CD4-positive, alpha-beta T cell (primary cell): ENCODE measurements at regions not wholly inside any gene's neighbourhood (a gene's known extent, or its start where the extent isn't known, plus 50 kb on each side); places are given as distances from the start of the nearest gene placed in this dataset.

Experiments
- ATAC-seq: fragments of 200-7000 bp; cut with Tn5 transposase; one replicate; pipeline ENCODE4 v1.10.0; 2022; ENCODE audit warnings: mild to moderate bottlenecking; ENCODE audit not compliant: poor library complexity
- CTCF ChIA-PET: fragments of 350-600 bp; sonication (Branson Sonifier 250); formaldehyde crosslinking; loops from one replicate; lab custom pipeline; 2021; ENCODE audit warnings: antibody characterized with exemption, inconsistent platforms; lab: Charles Lee
- POLR2A ChIA-PET: fragments of 350-600 bp; sonication (Branson Sonifier 250); formaldehyde crosslinking; loops from one replicate; lab custom pipeline; 2021; ENCODE audit warnings: antibody characterized with exemption, inconsistent platforms; lab: Charles Lee
- DNase-seq, 14 experiments: peaks; one replicate each; pipeline ENCODE4 v3.0.0-alpha.2; 2013 to 2020; ENCODE audit warnings: mixed read lengths in 2 of 14
- H3K27ac ChIP-seq, 2 donors: one replicate each; pipeline versions ENCODE4 v1.5.1 to v1.7.0; 2013; ENCODE audit warnings: low read length in 2 of 2, low read depth in 1 of 2, mild to moderate bottlenecking in 1 of 2
- H3K27me3 ChIP-seq, 2 experiments: 1 replicate in 1 of 2; 2 replicates in 1 of 2; pipeline versions ENCODE4 v1.6.1 to v1.7.0; 2013; ENCODE audit warnings: low read length in 2 of 2, control low read depth in 1 of 2, mild to moderate bottlenecking in 1 of 2, moderate library complexity in 1 of 2; ENCODE audit not compliant: insufficient read depth in 2 of 2, control insufficient read depth in 1 of 2
- H3K36me3 ChIP-seq: one replicate; pipeline ENCODE4 v1.6.1; 2013; ENCODE audit warnings: low read length, control low read depth; ENCODE audit not compliant: insufficient read depth
- H3K4me1 ChIP-seq: one replicate; pipeline ENCODE4 v1.6.1; 2013; ENCODE audit warnings: low read length, control low read depth; ENCODE audit not compliant: insufficient read depth
- H3K4me3 ChIP-seq: one replicate; pipeline ENCODE4 v1.5.1; 2013; ENCODE audit warnings: mild to moderate bottlenecking, low read length, moderate library complexity
- H3K9me3 ChIP-seq, 2 experiments: 1 replicate in 1 of 2; 2 replicates in 1 of 2; pipeline versions ENCODE4 v1.6.1 to v1.7.0; 2013; ENCODE audit warnings: low read length in 2 of 2, mild to moderate bottlenecking in 2 of 2, control low read depth in 1 of 2, moderate library complexity in 1 of 2; ENCODE audit not compliant: control insufficient read depth in 1 of 2, insufficient read depth in 1 of 2
- H3K27ac Mint-ChIP-seq: one replicate; pipeline ENCODE4 v1.8.0; 2020; ENCODE audit warnings: mixed read lengths
- H3K27me3 Mint-ChIP-seq: one replicate; pipeline ENCODE4 v1.8.0; 2021; ENCODE audit warnings: mixed read lengths
- H3K36me3 Mint-ChIP-seq: one replicate; pipeline ENCODE4 v1.8.0; 2021; ENCODE audit warnings: low read depth, mixed read lengths
- H3K4me1 Mint-ChIP-seq: one replicate; pipeline ENCODE4 v1.8.0; 2021; ENCODE audit warnings: low read depth, mixed read lengths
- H3K4me3 Mint-ChIP-seq: one replicate; pipeline ENCODE4 v1.8.0; 2020; ENCODE audit warnings: mild to moderate bottlenecking, mixed read lengths
- H3K9me3 Mint-ChIP-seq: one replicate; pipeline ENCODE4 v1.8.0; 2020; ENCODE audit warnings: mixed read lengths
- CTCF ChIP-seq: fragments of 200-600 bp; IDR thresholded peaks from one replicate; pipeline ENCODE4 v1.8.0; 2022; ENCODE audit warnings: antibody characterized with exemption, mild to moderate bottlenecking
- intact Hi-C, 2 experiments: fragments of 100-400 bp; cut with DNase I in 1 of 2; cut with micrococcal nuclease in 1 of 2; formaldehyde crosslinking; loops; one replicate each; pipeline versions ENCODE4 v1.15.1 to v1.9.0; 2023 to 2025; cut with DNase I, micrococcal nuclease

GRCh38 chr19:27971869-27972268, 1241.1 kb downstream of the UQCRFS1 start:
- H3K4me1 ChIP-seq, result no peaks in the 10 kb centered on the region
- H3K4me3 ChIP-seq, result no peak overlapping the region
- no peak overlapping the region for H3K27ac ChIP-seq
- H3K36me3 Mint-ChIP-seq, result no peaks in the 10 kb centered on the region
- ATAC-seq, result no peak
- ChIA-PET CTCF (no interaction called here), POLR2A (no interaction called here)
- TF ChIP-seq CTCF, result no peak
- H3K27me3 ChIP-seq, result no peaks in the 10 kb centered on the region
- peaks cover 4% of the 10 kb centered on the region for H3K27me3 Mint-ChIP-seq
- peaks cover 0 to 4% of the 10 kb centered on the region in 2 experiments for H3K9me3 ChIP-seq
- no peaks in the 10 kb centered on the region for H3K4me1 Mint-ChIP-seq
- no peaks in the 10 kb centered on the region for H3K9me3 Mint-ChIP-seq
- intact Hi-C loops, result no loop called here
- H3K4me3 Mint-ChIP-seq, result no peak overlapping the region
- no peak for DNase-seq
- H3K36me3 ChIP-seq, result no peaks in the 10 kb centered on the region
- no peak overlapping the region for H3K27ac Mint-ChIP-seq

- Histone ChIP-seq H3K27ac (no peak overlapping the region), H3K4me3 (no peak overlapping the region), H3K9me3 (no peaks in the 10 kb centered on the region), H3K4me1 (no peaks in the 10 kb centered on the region), H3K27me3 (no peaks in the 10 kb centered on the region), H3K36me3 (no peaks in the 10 kb centered on the region)
- ChIA-PET CTCF (no interaction called here), POLR2A (no interaction called here)
- no peak for TF ChIP-seq CTCF
- H3K4me1 Mint-ChIP-seq, result no peaks in the 10 kb centered on the region
- intact Hi-C loops, result no loop called here
- ATAC-seq (no peak), DNase-seq (no peak)
- H3K27ac Mint-ChIP-seq, result no peak overlapping the region
- H3K4me3 Mint-ChIP-seq, result no peak overlapping the region
- H3K36me3 Mint-ChIP-seq, result no peaks in the 10 kb centered on the region
- H3K9me3 Mint-ChIP-seq, result no peaks in the 10 kb centered on the region
- H3K27me3 Mint-ChIP-seq, result peaks cover 4% of the 10 kb centered on the region
Observed at GRCh38 chr19:27971071-27971470, 1241.9 kb downstream of the UQCRFS1 start.

- H3K36me3 ChIP-seq, result no peaks in the 10 kb centered on the region
- no peak for ATAC-seq
- H3K4me1 ChIP-seq, result no peaks in the 10 kb centered on the region
- CTCF ChIA-PET, result no interaction called here
- DNase-seq, result peak in 1 of 14 experiments; percentile 5
- POLR2A ChIA-PET, result no interaction called here
- H3K4me1 Mint-ChIP-seq, result no peaks in the 10 kb centered on the region
- H3K27ac ChIP-seq, result no peak overlapping the region
- intact Hi-C loops, result loop anchor here (5.0 to 10.0 kb wide), 4 partner anchors 361 to 1628 kb away; no protein-coding TSS in a partner anchor
- TF ChIP-seq CTCF, result peak; percentile 51
- H3K4me3 Mint-ChIP-seq, result no peak overlapping the region
- peaks cover 10% of the 10 kb centered on the region for H3K27me3 Mint-ChIP-seq
- no peaks in the 10 kb centered on the region for H3K9me3 Mint-ChIP-seq
- H3K27ac Mint-ChIP-seq, result no peak overlapping the region
- H3K27me3 ChIP-seq, result no peaks in the 10 kb centered on the region
- H3K36me3 Mint-ChIP-seq, result no peaks in the 10 kb centered on the region
- H3K4me3 ChIP-seq, result no peak overlapping the region
- no peaks in the 10 kb centered on the region for H3K9me3 ChIP-seq
Observed at GRCh38 chr19:27966390-27966816, 1246.5 kb downstream of the UQCRFS1 start.
